M059J (cell line): ENCODE measurements at regions not wholly inside any gene's neighbourhood (a gene's known extent, or its start where the extent isn't known, plus 50 kb on each side); places are given as distances from the start of the nearest gene placed in this dataset.
A peak's percentile ranks its signal among the peaks of the same experiment; 100 is the strongest.

ENCODE experiments used
- DNase-seq: peaks from one replicate; pipeline ENCODE4 v3.0.0-alpha.2; 2012; ENCODE audit warnings: low read depth

- peak; percentile 93 for DNase-seq
These were observed 67.6 kb upstream of the AMPD3 start for GRCh38 chr11:10387206-10388083.

DNA sequence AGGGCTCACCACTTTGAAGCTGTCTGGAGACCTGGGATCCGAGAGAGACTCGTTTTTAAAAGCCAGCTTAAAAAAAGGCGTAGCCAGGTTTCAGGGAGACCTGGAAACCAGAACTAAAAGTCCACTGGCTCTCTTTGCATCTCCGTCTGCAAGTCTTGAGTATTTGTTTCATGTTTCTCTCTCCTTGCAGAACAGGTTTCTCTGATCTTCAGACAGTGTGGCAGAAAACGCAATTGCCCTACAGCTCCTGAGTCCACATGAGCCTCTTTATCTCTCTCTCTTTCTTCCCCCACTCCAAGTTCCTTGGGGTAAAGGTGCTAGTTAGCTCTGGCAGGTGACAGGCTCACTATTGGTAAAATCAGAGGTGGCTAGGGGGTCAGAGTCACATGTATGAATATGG is 67.0 kb upstream of the AMPD3 start:
- DNase-seq: no peak

GRCh38 chr11:10388574-10388973 is 66.5 kb upstream of the AMPD3 start:
- no peak for DNase-seq

DNA sequence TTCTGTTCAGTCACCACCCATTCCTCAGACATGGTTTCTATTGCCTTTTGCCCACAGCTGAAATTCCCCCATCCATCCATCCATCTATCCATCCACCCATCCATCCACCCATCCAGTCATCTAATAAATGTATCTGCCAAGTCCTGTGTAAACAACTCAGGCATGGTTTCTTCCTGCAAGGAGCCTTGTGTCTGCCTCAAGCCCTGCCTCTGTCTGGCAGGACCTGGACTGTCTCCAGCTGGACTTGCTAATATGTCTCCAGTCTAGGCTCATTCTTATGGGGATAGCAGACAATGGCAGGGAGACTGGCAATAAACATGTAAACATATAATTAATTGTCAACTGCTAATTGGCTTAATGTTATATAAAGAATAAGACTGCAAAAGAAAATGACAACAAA is 64.7 kb upstream of the AMPD3 start:
- DNase-seq: peak; percentile 83

GRCh38 chr11:10392095-10393079 is 62.7 kb upstream of the AMPD3 start:
- DNase-seq: peak; percentile 93

DNA sequence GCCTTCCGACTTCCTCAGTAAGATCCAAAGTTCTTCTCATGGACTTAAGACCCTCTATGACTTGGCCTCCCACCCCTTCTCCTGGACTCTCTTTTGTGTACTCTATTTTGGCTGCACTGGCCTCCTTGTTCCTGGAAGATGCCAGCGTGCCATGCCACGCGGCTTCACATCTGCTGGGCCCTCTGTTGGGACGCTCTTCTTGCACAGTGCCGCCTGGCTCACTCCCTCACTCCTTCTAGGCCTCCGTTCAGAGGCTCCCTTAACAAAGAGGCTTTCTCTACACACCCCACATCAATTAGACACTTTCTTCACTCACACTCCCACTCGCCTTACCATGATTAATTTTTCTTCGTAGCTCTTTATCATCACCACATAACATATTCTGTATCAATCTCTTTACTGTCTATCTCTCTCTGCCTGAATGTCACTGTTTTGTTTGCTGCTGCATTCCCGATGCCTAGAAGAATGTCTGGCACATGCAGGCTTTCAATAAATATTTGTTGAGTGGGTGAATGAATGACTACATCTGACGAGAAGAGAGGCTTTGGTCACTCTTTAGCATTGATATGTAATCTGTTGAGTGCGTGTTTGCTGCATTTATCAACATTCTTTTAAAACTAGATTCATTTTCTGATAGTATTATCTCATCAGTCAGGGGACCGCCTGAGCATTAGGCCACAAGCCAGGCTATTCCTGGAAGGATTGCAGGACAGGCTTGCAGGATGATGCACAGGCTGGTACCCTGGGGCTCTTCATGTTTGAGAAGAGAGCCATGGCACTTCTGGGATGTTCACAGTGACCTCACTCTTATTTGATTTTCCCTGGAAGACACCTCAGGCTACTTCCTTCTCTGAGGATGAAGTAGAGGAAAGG is 60.6 kb upstream of the AMPD3 start:
- DNase-seq: peak; percentile 97

GRCh38 chr11:10395166-10395897 is 59.7 kb upstream of the AMPD3 start:
- DNase-seq: no peak

- DNase-seq: no peak
These were observed 58.3 kb upstream of the AMPD3 start for GRCh38 chr11:10396771-10397170.

DNA sequence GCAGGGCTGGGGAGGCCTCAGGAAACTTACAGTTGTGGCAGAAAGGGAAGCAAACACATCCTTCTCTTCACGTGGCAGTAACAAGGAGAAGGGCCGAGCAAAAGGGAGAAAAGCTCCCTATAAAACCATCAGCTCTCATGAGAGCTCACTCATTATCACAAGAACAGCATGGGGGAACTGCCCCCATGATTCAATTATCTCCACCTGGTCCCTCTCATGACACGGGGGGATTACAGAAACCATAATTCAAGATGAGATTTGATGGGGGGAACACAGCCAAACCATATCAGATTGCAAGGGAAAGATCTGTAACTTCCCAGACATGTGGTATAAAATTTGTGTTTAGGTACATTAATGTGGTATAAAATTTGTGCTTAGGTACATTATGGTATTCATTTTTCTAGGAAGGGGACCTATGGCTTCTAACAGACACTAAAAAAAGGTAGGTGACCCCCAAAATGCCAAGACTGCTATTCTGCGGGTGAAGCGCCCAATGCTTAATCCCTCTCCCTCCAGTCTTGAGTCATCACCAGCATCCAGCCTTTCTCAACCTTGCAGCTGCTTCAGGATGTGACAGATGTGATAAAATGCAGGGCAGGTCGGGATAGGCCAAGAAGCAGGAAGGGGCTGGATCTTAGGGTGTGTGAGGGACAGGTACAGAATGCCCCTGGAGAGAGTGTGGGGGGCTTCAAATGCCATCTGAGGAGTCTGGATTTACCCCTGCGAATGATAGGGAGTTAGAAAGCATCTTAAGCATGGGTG is 57.7 kb upstream of the AMPD3 start:
- peak; percentile 52 for DNase-seq

GRCh38 chr11:10398525-10398924 is 56.5 kb upstream of the AMPD3 start:
- peak; percentile 93 for DNase-seq

DNA sequence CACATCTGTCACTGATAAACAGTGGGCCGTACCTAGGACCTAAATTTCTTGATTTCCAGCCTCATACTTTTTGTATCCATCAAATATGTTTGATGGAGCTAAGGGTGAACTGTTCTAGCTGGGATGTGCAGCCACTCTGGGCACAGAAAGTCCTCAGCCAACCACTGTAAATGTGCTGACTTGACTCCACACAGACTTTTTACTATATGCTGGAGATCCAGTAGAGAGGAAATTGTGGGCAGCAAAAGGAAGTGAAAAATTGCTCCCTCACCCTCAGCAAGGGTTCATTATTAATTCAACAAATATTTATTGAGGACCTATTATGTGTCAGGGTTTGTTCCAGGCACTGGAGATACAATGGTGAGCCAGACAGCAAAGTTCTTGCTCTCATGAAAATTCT is 54.2 kb upstream of the AMPD3 start:
- peak; percentile 77 for DNase-seq

DNA sequence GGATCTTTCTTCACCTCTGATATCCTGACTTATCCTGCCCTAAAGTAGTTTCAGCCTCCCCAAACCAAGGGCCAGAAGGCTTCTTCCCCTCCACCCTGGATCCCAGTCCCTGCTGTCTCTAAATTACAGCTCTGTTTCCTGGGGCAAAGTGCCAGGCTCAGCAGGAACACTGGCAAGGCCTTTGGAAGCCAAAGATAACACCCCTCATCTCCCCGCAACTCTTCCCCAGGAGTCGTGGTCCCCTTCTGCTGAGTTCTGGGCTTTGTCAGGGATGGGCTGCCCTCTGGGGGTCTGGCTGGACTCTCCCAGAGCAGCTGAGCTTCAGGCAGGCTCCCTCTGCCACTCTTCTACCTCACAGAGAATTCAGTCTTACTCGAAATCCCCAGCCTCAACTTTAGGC is 53.8 kb upstream of the AMPD3 start:
- DNase-seq: no peak

DNA sequence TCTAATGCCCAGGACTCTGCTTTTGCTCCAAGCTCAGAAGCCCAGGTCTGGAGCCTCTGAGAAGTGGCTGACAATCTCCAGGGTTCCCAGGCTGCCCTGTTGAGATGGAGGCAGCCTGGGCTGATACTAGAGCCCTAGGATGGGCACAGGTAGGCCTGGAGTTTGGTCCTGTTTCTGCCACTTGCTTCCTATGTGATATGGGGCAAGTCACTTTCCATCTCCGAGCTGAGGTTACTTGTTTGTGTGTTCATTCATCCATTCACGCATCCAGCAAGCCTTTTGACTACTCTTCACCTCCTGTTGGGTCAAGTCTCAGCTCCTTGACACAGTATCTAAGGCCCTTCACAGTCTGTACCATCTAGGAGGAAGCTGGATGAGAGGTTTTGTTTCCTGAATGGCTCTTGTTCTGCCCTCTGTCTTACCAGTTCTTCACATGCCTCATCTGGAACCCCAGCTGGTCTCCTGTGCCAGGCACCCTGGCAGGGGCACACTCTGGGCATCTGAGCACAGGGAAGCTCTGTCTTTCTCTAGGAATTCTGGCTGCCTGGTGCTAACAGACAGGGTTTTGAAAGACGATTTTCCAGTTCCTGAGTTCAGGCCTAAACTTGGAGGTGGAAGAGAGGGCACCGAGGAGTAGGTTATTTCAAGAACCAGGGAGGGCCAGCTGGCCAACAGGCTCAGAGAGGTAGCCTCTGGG is 53.2 kb upstream of the AMPD3 start:
- DNase-seq: no peak
